MM.1S (cell line): ENCODE measurements at regions not wholly inside any gene's neighbourhood (a gene's known extent, or its start where the extent isn't known, plus 50 kb on each side); places are given as distances from the start of the nearest gene placed in this dataset.
"Not testable (repeated sequence)": the region's sequence is repeated elsewhere in the genome, so short reads cannot be mapped to it uniquely, and the experiment has no call there.

ENCODE experiments used
- CTCF ChIP-seq: fragments of 300-600 bp; sonication (generic); IDR thresholded peaks from 2 replicates; pipeline ENCODE4 v1.5.1; 2016; ENCODE audit warnings: antibody characterized with exemption, low read length, mixed read lengths
- EZH2 ChIP-seq: fragments of 300-600 bp; sonication (generic); optimal IDR thresholded peaks from 2 replicates; pipeline ENCODE3; 2017; ENCODE audit warnings: low read depth, mild to moderate bottlenecking, antibody characterized with exemption, low read length, mixed read lengths

- TF ChIP-seq CTCF, EZH2: not testable (repeated sequence)
Observed at GRCh38 chr22:16315565-16315964, 277.0 kb downstream of the CCT8L2 start.
